ENCODE measurements at regions not wholly inside any gene's neighbourhood (a gene's known extent, or its start where the extent isn't known, plus 50 kb on each side); places are given as distances from the start of the nearest gene placed in this dataset.

DNA sequence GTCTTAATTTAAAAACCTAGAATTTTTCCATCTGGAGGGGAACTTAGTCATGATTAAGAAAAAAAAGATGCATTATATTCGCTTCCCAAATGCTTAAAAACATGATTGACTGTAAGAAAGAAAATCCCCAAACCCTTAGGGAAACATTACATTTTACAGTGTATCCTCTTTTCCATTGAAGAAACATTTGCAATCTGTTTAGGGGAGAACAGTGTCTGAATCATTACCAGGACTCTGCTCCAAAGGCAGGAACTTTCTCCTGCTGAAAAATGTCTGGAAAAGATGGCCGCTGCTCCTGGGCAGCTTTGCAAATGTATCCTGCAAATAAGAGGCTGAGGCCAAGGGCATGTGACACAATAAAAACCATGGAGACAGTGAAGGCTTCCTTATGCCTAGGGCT, 173.7 kb downstream of the BUB3 start:
- TF ChIP-seq CTCF (IDR thresholded peaks at IDR 0.05; ENCODE audit: borderline replicate concordance, extremely low read depth, low read length, poor library complexity, severe bottlenecking) (no peak), EZH2 (IDR thresholded peaks at IDR 0.05; ENCODE audit: borderline replicate concordance, low read depth, low read length, severe bottlenecking) (no peak)

Measured in DND-41 (cell line).